ENCODE measurements at regions not wholly inside any gene's neighbourhood (a gene's known extent, or its start where the extent isn't known, plus 50 kb on each side); places are given as distances from the start of the nearest gene placed in this dataset.

- no peaks in the 10 kb centered on the region for H3K27me3 ChIP-seq
- WGBS, 2 donors, result 95 to 97% methylated on average over 9 of the region's 9 CpGs
- TF ChIP-seq, protein P1, sequence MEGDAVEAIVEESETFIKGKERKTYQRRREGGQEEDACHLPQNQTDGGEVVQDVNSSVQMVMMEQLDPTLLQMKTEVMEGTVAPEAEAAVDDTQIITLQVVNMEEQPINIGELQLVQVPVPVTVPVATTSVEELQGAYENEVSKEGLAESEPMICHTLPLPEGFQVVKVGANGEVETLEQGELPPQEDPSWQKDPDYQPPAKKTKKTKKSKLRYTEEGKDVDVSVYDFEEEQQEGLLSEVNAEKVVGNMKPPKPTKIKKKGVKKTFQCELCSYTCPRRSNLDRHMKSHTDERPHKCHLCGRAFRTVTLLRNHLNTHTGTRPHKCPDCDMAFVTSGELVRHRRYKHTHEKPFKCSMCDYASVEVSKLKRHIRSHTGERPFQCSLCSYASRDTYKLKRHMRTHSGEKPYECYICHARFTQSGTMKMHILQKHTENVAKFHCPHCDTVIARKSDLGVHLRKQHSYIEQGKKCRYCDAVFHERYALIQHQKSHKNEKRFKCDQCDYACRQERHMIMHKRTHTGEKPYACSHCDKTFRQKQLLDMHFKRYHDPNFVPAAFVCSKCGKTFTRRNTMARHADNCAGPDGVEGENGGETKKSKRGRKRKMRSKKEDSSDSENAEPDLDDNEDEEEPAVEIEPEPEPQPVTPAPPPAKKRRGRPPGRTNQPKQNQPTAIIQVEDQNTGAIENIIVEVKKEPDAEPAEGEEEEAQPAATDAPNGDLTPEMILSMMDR (IDR thresholded peaks at IDR 0.05), result no peak
- no peak for DNase-seq
- H3K9me3 ChIP-seq, result no peaks in the 10 kb centered on the region
- H3K4me3 ChIP-seq (replicated peaks in 1 of 3), result no peak overlapping the region
- H3K36me3 ChIP-seq, result no peaks in the 10 kb centered on the region
- intact Hi-C loops (cut with DNase I), result no loop called here
- H3K27ac ChIP-seq, result no peak overlapping the region
- no peaks in the 10 kb centered on the region for H3K4me1 ChIP-seq
These were observed 244.8 kb upstream of the MPDZ start for GRCh38 chr9:13524245-13524644.

DNA sequence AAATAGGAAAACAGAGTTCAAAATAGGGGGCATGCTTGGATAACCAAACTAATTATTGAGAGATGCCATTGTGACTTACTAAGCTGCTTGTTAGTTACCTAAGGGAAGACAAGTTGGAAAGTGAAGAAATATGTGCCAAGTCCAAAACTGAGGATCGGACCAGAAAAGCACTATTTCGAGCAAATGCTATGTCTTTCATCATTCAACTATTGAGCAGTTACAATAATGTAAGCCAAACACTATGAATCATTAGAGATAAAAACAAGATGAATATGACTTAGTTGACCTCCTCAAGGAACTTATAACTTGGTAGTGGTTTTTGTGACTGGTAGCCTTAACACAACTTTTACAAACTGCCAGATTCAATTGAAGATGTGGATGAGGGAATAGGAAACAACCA, 240.6 kb upstream of the MPDZ start:
- no peak for TF ChIP-seq POLR2A (IDR thresholded peaks at IDR 0.05)
- TF ChIP-seq, protein P1 (IDR thresholded peaks at IDR 0.05), result no peak
- no peaks in the 10 kb centered on the region for H3K4me1 ChIP-seq
- H3K9me3 ChIP-seq, result no peaks in the 10 kb centered on the region
- H3K4me3 ChIP-seq (replicated peaks in 1 of 3), result no peak overlapping the region
- DNase-seq, result no peak
- H3K27me3 ChIP-seq, result no peaks in the 10 kb centered on the region
- 82 to 86% methylated on average over 2 of the region's 2 CpGs for WGBS, 2 donors
- intact Hi-C loops (cut with DNase I), result no loop called here
- H3K27ac ChIP-seq, result no peak overlapping the region
- H3K36me3 ChIP-seq, result no peaks in the 10 kb centered on the region

GRCh38 chr9:13513716-13514444, 234.4 kb upstream of the MPDZ start:
- H3K27ac ChIP-seq, result peak overlapping the region; percentile 43 to 51 (median 44)
- TF ChIP-seq, protein P1 (IDR thresholded peaks at IDR 0.05), result no peak
- TF ChIP-seq POLR2A (IDR thresholded peaks at IDR 0.05), result no peak
- DNase-seq, result no peak

GRCh38 chr9:13513286-13513685, 233.8 kb upstream of the MPDZ start:
- WGBS, 2 donors, result 68 to 70% methylated on average over 6 of the region's 6 CpGs
- H3K4me1 ChIP-seq, result no peaks in the 10 kb centered on the region
- TF ChIP-seq, protein P1 (IDR thresholded peaks at IDR 0.05), result no peak
- no peak for TF ChIP-seq POLR2A (IDR thresholded peaks at IDR 0.05)
- DNase-seq, result no peak
- no peaks in the 10 kb centered on the region for H3K27me3 ChIP-seq
- H3K4me3 ChIP-seq (replicated peaks in 1 of 3), result no peak overlapping the region
- H3K27ac ChIP-seq, result peak overlapping the region; percentile 43 to 51 (median 44)
- H3K36me3 ChIP-seq, result no peaks in the 10 kb centered on the region
- intact Hi-C loops (cut with DNase I), result no loop called here
- no peaks in the 10 kb centered on the region for H3K9me3 ChIP-seq

More at GRCh38 chr9:13513716-13514444, 234.4 kb upstream of the MPDZ start:
- 73% methylated on average over 16 of the region's 16 CpGs for WGBS, 2 donors
- Histone ChIP-seq H3K4me1 (no peaks in the 10 kb centered on the region), H3K27me3 (no peaks in the 10 kb centered on the region), H3K36me3 (no peaks in the 10 kb centered on the region), H3K4me3 (replicated peaks in 1 of 3) (no peak overlapping the region), H3K9me3 (no peaks in the 10 kb centered on the region)
- intact Hi-C loops (cut with DNase I), result no loop called here

GRCh38 chr9:13508681-13509080, 229.2 kb upstream of the MPDZ start:
- TF ChIP-seq, protein P1 (IDR thresholded peaks at IDR 0.05), result no peak
- no peak for TF ChIP-seq POLR2A (IDR thresholded peaks at IDR 0.05)
- Histone ChIP-seq H3K27me3 (no peaks in the 10 kb centered on the region), H3K36me3 (no peaks in the 10 kb centered on the region), H3K4me1 (no peaks in the 10 kb centered on the region), H3K27ac (no peak overlapping the region), H3K4me3 (replicated peaks in 1 of 3) (no peak overlapping the region), H3K9me3 (no peaks in the 10 kb centered on the region)
- intact Hi-C loops (cut with DNase I), result no loop called here
- no peak for DNase-seq

All from thyroid gland (tissue), 4 donors.